EH (cell line): ENCODE measurements at regions not wholly inside any gene's neighbourhood (a gene's known extent, or its start where the extent isn't known, plus 50 kb on each side); places are given as distances from the start of the nearest gene placed in this dataset.

Source experiments
- DNase-seq: peaks from one replicate; pipeline ENCODE4 v3.0.0-alpha.2; 2015; ENCODE audit warnings: low read depth

DNA sequence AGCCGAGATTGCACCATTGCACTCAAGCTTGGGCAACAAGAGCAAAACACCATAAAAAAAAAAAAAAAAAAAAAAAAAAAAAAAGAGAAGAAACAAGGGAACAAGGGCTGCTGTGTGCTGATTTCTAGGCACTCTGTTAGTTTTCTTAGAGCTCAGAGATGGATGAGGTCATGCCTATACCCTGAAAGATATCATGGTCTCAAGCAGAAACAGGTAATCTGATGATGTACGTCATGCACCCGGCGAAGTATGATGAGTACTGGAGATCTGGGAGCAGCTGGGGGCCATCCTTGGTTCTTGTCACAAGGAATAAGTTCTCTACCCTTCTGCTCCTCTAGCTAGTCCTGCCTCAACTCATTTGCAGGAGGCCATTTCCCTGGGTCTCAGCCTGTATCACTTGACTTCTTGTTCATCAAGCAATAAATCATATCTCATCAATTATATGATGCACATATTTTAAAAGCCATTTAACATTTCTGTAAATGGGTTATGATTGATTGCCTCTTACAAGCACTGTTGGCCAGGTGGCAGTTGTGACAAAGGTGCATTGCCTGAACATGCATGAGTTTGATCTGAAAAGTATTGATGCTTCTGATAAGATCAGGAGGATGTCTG lies 517.2 kb downstream of the DHX35 start:
- DNase-seq: no peak

DNA sequence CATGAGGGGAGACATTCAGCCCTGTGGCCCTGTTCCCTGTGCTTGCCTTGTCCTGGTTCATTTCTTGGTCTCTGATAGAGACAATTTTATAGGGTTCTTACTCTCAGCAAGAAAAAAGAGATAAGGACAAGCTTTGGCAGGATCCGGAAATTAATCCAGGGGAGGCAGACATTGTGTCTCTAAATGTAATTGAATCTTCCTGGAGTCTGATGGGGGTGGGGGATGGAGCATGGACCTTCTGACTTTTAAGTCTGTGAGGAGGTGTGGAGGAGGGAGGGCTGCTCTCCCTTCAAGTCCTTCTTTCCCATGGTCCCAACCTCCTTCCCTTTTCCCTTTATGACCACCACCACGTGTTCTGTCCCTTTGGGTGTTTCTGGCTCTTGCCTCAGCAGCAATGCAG lies 512.7 kb downstream of the DHX35 start:
- DNase-seq: no peak

DNA sequence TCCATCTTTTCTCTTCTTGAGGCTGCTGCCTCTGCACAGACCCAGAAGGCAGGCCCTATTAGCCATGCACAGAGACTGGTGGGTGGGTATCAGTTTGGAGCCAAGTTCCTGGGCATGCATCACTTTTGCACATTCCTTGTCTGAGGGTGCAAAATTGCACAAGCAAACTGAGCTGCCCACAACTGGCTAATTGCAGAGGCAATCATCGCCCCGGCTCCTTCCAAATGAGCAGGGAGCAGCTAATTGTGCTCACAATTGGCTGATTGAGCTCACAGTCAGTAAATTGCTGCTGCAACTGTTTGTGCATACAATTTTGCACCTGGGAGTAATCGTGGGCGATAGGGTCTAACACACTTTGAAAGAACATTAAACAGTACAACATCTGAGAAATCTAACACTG lies 511.4 kb downstream of the DHX35 start:
- no peak for DNase-seq

DNA sequence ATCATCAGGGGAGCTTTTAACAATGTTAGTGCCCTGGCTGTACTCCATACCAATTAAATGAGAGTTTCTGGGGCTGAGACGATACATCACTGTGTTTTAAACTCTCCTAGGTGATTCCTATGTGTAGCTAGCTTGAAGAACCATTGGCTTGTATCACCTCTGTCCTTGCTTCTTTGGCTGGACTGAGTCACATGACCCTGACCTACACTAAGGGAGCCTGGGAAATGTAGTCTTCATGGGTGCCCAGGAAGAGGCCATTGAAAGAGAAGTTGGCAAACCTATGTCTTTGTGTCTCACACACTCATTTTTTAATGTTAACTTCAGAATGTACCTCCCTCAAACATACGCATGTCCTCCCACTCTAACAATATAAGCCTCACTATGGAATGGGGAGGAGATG lies 506.6 kb downstream of the DHX35 start:
- no peak for DNase-seq

DNA sequence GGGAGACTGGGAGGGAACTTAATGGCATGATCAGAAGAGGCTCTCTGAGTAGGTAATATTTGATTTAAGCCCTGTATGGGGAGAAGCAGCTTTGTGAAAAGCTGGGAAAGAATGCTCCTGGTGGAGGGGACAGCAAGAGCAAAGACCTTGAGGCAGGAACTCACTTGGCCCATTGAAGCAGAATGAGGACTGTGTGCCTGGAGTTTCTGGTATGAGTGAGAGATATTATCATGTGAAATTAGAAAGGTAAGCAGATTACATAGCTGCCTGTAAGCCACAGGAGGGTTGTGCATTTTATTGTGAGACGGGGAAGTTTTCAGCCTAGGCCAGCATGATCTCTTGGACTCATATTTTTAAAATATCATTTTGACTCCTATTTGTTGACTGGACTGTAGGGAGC lies 502.1 kb downstream of the DHX35 start:
- no peak for DNase-seq

DNA sequence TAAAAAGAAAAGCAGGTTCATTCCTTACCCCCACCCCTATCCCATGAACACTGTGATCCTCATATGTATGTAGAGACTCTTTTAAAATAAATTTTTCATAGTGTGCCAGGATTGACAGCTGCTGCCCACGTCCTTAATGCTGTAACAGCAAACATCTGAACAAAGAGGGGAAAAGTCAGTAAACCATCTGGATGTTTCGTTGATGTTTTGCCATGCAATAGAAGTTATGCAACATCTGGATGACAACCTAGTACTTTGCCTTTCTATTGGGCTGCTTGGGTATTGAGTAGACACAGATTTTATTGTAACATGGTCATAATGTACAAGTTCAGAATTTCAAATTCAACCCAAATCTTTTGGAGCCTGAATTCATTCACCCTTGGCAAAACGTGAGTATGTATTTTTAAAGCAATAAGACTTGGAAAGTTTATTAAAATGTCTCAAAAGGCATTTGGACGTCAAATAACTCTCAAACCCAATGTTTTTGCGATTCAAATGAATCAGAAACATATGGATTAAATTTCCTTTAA lies 500.3 kb downstream of the DHX35 start:
- DNase-seq: no peak

DNA sequence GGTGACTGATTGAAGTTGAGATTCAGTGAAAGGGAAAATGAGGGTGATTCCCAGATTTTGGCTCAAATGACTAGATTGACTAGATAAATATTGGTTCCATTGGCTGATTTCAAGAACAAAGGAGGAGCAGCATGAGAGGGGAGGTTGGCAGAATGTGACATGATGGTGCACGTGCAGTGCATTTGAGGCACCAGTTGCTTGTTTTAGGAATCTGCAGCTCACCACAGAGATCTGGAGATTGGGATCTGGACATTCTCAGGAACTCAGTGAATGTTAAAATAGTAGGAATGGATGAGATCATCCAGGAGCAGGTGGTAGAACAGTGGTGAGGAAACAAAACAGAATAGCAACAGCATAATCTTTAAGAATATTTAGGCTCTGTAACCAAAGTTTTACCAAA lies 496.3 kb downstream of the DHX35 start:
- no peak for DNase-seq

DNA sequence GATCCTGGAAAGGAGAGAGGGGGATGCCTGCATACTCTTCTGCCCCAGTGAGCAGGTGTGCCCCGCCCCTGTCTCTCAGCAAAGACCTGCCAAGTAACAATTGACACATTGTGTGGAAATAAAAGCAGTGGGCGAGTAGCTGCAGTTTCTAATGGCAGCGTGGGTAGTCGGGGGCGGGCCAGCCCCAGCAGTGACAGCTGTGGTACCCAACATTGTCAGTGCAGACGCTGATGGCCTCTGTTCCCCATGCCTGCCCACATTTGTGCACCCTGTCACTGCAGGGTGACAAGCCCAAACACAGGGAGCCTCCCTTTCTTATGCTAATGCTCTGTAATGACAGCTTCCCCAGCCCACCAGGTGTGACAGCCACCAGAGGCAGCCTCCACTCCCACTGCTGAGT lies 491.7 kb downstream of the DHX35 start:
- DNase-seq: no peak

DNA sequence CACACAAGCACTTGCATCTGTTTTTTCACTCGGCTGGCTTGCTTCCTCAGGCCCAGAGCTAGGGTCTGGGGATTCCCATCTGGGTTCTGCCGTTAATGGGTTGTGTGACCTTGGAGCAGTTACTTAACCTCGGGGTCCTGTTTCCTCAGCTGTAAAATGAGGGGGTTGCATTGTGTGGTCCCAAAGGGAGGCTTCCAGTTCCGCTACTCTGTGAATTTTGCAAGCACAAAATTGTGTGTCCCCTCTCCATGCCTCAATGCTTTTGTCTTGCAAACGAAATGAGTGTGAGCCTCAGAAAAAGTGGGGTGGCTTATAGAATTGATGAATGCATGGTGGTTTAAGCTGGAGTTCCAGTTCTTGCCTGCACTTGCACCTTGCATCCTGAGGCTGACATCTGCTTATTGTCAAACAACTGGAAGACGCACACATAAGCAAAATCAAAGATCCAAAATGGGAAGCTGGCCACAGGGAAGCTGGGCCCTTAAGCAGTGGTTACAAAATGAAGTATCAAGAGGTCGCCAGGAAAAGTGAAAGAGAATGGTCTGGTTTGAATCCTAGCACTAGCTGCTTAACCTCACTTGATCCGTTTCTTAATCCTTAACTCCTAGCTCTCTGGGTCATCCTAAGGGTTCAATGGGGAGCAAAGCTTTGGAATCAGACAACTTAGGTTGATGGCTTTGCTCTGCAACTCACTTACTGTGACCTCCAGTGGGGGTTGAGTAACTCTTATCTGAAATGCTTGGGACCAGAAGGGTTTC lies 490.6 kb downstream of the DHX35 start:
- no peak for DNase-seq

DNA sequence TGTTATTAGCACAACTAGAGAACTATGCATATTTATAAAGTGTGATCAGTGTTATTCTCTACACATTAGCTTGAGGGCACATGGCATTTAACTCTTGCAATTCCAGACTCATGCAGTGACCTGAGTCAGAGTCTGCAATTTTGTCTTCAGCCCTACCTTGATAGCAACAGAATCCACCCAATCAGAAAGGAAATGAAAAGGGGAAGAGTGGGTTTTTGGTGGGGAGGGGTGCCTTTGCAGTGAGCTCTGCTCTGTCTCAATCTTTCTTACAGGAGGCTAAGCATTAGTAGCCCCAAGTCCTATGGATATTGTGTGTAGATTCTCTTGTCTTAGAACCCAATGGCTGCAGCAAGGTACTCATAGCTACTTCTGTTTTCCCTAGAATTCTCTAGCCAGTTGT lies 489.2 kb downstream of the DHX35 start:
- no peak for DNase-seq

DNA sequence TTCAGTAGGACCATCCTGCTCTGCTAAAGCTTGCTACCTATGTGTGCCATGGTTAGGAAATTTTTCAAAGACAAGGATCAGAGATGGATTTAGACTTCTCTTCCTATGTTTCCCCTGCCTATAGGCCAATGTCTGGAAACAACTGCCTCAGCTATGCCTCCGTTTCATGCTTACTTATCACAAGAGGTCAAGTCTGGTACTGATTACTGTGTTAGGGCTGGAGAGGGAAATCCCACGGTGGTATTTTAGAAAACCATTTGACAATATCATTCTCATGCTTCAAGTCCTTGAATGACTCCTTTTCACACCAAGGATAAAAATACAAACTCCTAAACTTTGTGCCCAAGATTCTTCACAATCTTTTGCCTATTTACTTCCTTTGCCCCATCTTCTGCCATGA lies 484.3 kb downstream of the DHX35 start:
- no peak for DNase-seq

DNA sequence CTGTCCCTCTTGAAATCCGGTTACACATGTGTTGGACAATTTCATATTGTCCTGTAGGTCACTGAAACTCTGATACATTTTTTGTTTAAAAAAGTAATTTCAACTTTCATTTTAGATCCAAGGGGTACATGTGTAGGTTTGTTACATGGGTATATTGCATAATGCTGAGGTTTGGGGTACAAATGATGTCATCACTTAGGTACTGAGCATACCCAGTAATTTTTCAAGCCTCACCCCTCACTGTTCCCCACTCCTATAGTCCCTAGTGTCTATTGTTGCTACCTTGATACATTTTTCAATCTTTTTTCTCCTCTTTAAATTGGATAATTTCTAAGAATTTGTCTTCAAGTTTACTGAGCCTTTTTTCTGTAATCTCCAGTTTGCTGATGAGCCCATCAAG lies 483.0 kb downstream of the DHX35 start:
- no peak for DNase-seq

DNA sequence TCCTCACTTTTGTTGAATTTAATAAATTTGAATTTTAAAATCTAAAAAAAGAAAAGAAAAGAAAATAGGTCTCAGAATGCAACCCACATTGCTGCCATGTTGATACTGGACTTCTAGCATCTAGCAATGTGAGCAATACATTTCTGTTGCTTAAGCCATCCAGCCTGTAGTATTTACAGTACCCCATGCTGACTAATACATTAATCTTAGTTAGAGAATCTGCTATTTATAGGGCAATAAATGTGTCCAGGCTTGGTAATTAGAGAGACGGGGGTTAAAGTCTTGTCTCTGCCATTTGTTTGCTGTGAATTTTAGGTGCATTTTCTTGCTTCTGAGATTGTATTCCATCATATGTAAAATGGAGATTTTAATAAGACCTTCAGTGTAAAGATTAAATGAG lies 471.3 kb downstream of the DHX35 start:
- no peak for DNase-seq

DNA sequence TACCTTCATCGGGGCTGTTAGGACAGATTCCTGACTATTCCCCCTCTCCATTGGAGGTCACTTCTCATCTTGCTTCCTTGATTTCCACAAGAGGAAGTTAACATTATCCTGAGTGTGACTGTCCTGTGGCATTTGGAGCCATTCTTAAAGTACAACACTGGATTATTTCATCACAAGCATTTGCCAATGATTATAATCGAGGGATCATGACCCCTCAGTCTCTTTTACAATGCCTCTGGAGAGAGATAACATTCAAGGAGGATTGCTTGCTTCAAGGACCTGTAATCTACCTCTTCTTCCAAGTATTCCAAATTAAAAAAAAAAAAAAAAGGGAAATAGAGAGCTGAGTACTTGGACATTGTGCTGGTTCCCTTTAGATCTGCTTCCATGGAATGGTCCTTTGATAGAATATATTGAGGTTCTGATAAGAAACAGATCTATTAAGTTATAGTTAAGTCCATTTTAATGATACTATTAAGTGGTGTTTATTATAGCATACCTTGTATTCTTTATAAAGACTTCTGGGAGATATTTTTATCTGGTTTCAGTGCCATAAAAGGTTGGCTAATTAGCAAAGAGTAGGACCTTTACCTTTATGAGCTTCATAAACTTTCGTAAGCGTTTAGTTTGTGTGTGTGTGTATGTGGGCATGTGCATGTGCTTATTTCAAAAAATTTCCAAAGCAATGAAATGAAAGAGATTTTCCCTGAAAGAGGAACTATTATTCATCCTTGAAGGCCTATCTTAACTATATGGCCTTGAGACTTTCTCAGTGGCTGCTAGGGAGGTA lies 469.1 kb downstream of the DHX35 start:
- no peak for DNase-seq

DNA sequence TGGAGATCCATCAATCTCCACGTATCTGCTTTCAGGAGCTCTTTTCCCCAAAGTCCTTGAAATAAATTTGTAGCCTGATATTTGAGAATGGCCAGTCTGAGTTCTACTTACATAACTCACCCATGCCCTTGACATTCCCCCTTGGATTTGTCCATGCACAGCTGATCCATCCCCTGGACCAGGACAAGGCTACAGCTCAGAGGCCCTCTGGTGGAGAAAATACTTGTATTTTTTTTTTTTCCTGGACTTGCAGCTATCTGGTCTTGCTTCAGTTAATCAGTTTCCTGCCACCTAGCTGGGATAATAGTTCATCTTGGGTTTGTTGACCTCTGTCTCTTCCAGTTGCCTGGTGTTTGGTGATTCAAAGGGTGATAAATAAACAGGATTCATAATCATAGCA lies 467.6 kb downstream of the DHX35 start:
- DNase-seq: no peak

DNA sequence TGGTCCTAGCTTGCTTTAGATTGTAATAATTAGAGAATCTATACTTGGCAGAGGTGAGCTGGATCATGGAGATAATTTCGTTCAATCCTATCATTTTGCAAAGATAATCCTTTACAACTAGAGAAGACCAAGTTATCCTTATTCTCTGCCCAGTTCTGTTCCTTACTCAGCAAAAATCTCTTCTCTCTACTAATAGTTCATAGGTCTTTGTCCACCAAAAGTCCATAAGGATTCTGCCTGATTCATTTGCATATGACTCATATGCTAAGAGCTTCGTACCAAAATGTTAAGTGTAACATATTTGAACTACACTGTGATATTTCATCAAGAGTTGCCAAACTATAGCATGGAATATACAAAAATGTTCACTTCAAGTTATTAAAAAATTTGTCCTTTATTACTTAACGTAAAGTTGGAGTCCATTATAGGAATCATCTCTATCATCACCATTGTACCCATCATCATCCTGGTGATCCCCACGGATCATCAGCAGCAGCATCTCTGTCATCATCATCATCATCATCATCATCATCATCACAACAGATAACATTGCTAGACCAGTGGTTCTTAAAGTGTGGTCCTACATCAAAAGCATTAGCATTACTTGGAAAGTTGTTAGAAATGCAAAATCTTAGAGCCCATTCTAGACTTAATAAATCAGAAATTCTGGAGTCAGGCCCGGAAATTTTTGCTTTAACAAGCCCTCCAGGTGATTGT lies 463.0 kb downstream of the DHX35 start:
- no peak for DNase-seq

DNA sequence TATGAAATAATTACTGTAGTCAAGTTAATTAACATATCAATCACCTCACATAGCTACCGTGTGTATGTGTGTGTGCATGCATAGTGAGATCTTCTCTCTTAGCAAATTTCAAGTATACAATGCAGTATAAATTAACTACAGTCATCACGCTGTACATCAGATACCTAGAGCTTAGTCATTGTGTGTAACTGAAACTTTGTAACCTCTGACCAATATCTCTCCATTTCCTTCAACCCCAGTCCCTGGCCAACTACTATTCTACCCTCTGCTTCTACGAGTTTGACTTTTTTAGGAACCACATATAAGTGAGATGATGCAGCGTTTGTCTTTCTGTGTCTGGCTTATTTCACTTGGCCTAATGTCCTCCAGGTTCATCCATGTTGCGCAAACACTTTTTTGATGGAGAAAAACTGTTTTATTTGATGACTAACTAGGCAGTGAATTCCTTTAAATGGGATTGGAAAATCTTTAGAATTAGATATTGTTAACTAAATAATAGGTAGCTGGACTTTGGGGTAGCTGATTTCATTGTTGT lies 459.5 kb downstream of the DHX35 start:
- no peak for DNase-seq

DNA sequence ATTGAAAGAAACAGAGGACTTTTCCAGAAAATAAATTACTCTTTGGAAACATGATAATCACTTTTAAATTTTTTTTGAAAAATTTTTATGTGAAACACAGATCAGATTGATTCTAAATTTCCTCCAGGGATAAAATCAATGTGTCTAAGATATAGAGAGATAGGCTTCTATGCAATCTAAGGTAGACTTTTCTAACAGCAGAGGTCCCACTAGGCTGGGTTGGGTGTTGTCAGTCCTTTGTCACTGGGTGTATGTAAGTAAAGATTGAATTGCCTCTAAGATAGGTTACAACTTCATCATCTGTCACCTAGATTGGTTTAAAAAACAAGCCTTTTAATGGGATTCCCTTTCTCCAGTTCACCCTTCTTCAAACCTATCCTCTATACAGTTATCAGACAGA lies 449.9 kb downstream of the DHX35 start:
- DNase-seq: no peak

DNA sequence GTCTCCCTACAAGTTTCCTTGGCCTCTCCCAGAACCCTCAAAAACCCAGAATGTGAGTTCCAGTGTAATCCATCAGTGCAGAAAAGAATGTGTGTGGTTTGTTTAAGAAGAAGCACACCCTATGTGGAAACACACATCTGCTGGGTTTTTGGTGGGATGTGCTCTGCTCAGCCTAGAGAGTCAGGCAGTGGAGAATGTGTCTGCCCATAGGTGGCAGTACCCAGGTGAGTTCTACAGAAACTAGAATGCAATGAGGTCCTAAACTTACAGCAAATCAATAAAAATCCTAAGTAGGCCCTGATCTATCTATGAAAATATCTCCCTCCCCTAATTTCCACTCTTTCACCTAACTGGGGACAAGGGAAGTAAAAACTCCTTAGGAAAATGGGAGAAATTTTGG lies 437.3 kb downstream of the DHX35 start:
- no peak for DNase-seq

DNA sequence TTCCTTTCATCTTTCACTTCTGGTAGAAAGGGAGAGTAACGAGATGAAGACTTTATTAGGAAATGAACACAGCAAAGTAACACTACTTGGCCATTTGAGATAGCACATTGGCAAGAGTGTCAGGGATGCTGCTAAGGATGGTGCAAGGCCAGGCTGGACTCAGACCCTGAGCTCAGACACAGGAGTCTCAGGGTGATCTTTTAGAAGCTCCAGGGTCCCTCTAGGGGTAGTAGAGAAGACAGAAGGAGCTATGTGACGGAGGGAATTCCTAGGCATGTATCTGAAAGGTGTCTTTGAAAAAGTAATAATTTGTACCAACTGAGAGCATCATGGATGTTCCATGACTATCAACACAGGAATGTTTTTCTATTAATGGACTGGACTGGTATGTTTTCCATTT lies 436.5 kb downstream of the DHX35 start:
- no peak for DNase-seq

DNA sequence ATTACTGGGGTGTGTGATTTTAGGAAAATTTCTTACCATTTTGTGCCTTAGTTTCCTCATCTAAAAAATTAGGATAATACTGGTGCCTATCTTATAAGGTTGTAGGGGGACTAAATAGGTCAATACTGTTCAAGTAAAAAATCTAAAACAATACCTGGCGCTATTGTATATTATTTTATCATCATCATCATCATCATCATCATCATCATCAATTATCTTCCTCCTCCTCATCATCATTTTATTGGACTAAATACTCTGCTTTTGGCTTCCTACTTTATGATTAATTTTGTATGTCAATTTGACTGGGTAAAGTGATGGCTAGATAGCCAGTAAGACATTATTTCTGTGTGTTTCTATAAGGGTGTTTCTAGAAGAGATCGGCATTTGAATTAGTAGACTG lies 435.5 kb downstream of the DHX35 start:
- DNase-seq: no peak
